ENCODE measurements at regions not wholly inside any gene's neighbourhood (a gene's known extent, or its start where the extent isn't known, plus 50 kb on each side); places are given as distances from the start of the nearest gene placed in this dataset.
"Not testable (repeated sequence)": the region's sequence is repeated elsewhere in the genome, so short reads cannot be mapped to it uniquely, and the experiment has no call there.

GRCh38 chr11:49442669-49443068 lies 234.3 kb upstream of the FOLH1 start:
- no peak for DNase-seq (ENCODE audit: low read depth)

DNA sequence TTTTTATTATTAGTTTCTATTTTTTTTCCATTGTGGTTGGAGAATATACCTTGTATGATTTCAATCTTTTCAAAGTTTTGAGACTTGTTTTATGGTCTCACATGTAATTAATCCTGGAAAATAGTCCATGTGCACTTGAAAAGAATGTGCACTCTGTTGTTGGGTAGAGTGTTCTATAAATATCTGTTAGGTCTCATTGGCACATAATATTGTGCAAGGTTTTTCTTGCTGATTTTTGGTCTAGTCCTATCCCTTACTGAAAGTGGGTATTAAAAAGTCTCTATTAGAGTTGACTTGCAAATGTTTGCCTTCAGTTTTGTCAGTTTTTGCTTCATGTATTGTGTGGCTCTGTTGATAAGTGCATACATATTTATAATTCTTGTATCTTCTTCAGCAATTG lies 231.5 kb upstream of the FOLH1 start:
- not testable (repeated sequence) for DNase-seq (ENCODE audit: low read depth)

DNA sequence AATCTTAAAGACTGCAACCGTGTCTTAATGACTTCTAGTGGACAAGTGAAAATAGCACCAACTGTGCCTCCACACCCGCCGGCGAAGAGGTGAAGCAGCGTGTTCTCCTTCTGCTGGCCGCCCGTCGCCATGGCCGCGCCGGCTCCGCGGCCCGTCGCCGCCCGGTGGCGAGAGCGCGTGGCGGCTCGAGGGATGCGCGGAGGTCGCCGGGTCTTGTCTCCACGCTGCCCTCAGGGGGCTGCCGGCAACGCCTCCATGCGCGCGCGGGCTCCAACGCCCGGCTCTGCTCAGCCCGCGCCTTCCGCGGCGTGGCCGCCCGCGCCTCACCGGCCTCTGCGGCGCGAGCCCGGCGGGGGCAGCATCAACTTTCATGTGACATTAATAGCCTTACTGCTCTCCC lies 225.9 kb upstream of the FOLH1 start:
- DNase-seq (ENCODE audit: low read depth): not testable (repeated sequence)

DNA sequence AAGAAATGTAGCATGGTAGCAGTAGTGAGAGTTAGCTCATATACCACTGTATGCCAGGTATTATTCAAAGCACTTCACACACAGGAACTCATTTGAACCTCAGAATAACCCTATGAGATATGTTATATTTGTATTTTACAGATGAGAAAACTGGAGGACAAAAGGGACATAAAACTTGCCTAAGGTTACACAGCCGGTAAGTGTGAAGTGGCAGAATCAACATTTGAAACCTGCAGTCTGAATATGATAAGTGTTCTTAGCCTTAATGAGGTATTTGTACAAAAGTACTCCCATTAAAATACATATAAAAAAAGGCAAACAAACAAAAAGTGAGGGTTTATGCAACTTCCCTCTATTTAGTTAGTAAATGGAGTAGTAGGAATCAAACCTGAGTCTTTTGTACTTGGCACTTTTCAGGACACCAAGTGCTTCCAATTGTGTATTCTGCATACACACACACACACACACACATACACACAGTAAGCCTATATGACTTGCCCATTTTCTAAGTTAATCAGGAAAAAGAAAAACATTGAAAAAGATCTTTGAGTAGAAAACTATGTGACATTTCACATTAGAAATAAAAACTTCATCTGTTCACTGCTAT lies 223.9 kb upstream of the FOLH1 start:
- no peak for DNase-seq (ENCODE audit: low read depth)

DNA sequence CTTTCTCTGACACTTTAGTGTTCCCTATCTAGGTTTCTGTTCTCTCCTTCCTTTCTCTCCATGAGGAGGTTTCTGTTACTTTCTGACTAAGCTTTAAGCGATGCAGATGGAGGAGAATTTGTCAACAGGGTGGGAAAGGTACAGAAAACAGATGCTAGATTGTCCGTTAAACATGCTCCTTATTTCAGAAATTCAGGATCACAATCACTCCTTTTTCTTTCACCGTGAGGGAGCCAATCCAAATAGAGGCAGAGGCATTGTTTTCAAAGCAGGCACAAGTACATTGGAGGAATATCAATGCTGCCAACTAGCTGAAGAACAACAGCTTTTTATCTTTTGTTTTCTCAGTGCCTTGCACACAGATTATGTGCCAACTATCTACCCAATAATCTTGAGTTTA lies 215.7 kb upstream of the FOLH1 start:
- DNase-seq (ENCODE audit: low read depth): no peak

DNA sequence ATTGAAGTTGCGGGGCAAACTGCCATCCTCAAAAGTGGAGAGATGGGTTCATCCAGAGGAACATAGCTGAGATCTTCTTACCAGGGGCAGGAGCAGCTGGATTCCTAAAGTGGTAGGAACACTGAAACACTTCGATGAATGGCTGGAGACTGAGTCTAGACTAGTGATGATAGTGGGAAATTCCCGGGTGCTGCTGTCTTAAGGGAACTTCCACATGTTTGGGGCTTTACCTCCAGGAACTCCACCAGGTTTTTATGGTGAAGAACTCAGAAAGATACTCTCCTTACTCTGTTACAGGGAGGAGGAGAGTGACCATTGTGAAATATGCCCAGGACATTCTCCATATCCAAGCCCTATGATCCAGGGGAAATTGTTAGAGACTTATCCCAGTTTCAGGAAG lies 210.5 kb upstream of the FOLH1 start:
- DNase-seq (ENCODE audit: low read depth): not testable (repeated sequence)

- DNase-seq (ENCODE audit: low read depth): no peak
Observed at GRCh38 chr11:49405743-49406142, 197.3 kb upstream of the FOLH1 start.

DNA sequence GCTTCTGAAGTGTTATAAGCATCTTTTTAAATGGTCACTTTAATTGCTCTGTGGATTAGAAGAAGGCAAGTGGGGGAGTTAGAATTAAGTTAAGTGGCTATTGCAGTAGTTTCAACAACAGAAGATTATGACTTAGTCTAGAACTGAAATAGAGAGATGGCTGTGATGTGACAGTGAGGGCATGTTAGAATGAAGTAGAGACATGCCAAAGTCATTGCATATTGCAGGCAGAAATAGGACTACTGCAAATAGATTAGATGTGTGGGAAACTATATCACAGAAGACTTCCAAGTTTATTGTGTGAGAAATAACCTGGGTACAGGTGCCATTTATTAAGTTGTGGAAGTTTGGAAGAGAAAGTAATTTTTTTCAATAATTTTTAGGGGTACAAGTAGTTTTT lies 187.4 kb upstream of the FOLH1 start:
- not testable (repeated sequence) for DNase-seq (ENCODE audit: low read depth)

DNA sequence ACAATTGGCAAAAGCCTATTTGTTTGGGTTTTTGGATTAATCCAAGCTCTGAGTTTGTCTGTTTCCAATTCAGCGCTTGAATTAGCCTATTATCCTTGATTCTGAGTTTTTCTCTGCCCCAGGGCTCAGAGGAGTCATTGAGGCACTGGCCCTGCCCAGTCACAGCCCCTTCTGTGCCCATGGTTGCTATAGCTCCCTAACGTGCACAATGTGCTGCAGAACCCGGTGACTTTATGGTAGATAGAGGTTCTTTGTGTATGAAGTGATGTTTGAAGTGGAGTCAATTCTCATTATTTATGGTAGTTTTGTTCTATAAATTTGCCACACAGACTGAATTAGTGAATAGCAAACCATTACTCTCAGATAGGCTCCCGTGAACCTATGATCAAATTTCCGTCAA lies 182.0 kb upstream of the FOLH1 start:
- not testable (repeated sequence) for DNase-seq (ENCODE audit: low read depth)

GRCh38 chr11:49389149-49389548 lies 180.7 kb upstream of the FOLH1 start:
- not testable (repeated sequence) for DNase-seq (ENCODE audit: low read depth)

DNA sequence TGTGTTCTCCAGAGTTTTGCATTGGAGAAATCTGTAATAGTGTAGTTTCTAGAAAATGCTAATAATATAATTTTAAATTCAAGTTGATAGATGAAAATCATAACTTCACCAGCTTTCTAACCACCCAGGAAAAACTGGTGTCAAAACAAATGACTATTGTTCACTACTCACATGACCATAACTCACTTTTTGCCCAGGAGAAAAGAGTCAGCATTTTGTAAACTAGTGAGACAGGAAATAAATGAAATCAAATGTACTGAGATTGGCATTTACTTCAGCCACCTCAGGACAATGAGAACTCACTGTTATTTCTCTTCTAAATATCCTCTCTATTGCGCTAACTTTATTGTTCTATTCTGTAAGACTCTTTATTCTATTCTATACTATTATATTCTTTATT lies 176.0 kb upstream of the FOLH1 start:
- not testable (repeated sequence) for DNase-seq (ENCODE audit: low read depth)

DNA sequence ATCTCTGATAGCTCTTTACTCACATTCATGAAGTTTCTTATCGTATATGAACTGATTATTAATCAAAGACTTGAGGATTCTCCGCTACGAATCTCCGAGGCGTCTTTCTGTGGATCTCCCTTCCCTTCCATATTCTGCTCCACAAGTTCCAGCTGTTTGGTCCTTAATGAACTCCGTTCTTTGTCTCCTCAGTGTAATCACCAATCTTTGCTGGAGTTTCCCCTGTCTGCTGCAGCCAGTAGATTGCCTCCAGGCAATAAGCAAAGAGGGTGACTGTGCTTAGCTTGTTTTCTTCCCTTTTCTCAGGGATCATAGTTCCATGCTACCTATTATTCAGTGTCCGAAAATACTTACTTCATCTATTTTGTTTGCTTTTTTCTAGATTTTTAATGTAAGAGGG lies 169.6 kb upstream of the FOLH1 start:
- no peak for DNase-seq (ENCODE audit: low read depth)

- peak; percentile 2 for DNase-seq (ENCODE audit: low read depth)
Observed at GRCh38 chr11:49373866-49374265, 165.5 kb upstream of the FOLH1 start.

DNA sequence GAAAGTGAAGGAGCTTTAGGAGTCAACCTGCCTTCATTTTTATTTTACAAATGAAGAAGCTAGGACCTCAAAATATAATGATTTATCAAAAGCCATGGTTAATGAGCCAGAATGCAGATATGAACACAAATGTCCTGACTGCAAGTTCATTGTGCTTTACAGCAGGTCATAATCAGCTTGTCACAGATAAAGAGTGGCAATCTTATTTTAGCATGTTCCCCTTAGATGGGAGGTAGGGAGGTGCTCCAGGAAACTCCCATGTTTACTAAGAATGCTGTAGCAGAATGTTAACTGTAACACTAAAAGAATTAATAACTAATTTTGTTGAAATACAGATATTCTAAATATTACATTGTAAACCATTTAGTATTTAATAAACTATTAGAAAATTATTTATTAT lies 165.0 kb upstream of the FOLH1 start:
- not testable (repeated sequence) for DNase-seq (ENCODE audit: low read depth)

DNA sequence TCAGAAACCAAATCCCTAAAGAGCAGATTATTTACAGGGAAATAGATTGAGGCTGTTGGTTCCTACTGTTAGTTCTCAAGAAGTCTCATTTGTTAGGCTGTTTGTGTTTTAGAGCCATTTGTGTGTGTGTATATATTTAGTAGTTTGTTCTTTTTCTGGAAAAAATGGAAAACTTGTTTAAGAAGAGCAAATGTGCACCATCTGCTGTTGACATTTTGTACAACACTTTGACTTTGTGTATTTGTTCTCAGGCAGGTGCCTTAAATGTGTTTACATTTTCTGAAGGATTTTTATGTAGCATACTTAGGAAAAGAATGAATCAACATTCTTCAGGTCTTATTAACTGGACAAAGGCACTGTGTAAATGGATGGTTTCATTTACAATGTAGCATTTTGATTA lies 163.7 kb upstream of the FOLH1 start:
- DNase-seq (ENCODE audit: low read depth): not testable (repeated sequence)

DNA sequence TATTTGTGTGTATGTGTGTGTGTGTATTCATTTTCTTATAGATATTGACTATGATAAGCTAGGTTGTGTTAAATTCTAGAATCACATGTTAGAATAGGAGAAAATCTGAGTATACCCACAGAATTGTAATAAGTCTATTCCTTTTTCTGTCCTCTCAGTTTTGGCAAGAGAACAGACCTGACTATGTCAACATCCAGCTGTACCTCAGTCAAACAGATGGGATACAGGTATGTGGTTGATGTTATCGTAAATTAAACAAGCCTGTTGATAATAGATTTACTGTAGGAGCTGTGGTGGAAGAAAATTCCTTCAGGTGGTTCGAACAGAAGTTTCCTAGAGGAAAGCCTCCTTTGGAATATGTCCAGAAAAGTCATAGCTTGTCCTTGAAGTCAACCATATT lies 160.2 kb upstream of the FOLH1 start:
- not testable (repeated sequence) for DNase-seq (ENCODE audit: low read depth)

GRCh38 chr11:49365375-49365774 lies 157.0 kb upstream of the FOLH1 start:
- not testable (repeated sequence) for DNase-seq (ENCODE audit: low read depth)

GRCh38 chr11:49362994-49363393 lies 154.6 kb upstream of the FOLH1 start:
- not testable (repeated sequence) for DNase-seq (ENCODE audit: low read depth)

DNA sequence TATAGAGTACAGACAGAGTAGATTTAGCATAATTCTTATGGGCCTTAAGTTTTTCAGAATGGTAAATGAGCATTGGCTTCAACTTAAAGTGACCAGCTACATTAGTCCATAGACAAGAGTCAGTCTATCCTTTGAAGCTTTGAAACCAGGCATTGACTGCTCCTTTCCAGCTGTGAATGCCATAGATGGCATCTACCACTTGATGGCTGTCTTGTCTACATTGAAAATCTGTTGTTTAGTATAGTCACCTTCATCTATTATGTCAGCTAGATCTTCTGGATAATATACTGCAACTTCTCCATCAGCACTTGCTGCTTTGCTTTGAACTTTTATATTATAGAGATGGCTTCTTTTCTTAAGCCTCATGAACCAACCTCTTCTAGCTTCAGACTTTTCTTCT lies 146.1 kb upstream of the FOLH1 start:
- DNase-seq (ENCODE audit: low read depth): not testable (repeated sequence)

DNA sequence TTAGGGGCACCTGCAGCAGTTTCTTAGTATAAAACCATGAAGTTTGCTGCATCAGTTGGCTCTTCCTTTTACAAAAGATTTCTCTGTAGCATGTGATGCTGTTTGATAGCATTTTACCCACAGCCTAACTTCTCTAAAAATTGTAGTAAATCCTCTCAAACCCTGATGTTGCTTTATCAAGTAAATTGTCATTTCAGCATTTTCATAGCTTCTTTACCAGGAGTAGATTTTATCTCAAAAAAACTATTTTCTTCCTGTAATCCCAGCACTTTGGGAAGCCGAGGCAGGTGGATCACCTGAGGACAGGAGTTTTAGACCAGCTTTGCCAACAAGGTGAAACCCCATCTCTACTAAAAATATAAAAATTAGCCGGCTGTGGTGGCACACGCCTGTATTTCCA lies 144.5 kb upstream of the FOLH1 start:
- not testable (repeated sequence) for DNase-seq (ENCODE audit: low read depth)

DNA sequence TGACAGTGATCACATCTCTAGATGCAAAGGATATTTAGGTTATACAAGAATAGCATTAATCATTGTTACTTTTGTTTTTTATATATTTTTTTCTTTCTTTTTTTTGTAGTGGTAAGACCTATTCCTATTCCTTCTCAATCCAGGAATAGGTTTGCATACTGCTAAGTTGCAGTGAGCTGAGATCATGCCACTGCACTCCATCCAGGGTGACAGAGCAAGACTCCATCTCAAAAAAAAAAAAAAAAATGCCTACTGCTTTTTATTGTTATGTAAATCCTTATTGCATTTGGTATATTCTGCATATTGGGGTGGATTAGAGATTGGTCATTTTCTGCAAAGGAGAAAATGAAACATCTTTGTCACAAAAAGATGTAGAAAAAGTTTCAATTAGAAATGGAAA lies 138.2 kb upstream of the FOLH1 start:
- not testable (repeated sequence) for DNase-seq (ENCODE audit: low read depth)

DNA sequence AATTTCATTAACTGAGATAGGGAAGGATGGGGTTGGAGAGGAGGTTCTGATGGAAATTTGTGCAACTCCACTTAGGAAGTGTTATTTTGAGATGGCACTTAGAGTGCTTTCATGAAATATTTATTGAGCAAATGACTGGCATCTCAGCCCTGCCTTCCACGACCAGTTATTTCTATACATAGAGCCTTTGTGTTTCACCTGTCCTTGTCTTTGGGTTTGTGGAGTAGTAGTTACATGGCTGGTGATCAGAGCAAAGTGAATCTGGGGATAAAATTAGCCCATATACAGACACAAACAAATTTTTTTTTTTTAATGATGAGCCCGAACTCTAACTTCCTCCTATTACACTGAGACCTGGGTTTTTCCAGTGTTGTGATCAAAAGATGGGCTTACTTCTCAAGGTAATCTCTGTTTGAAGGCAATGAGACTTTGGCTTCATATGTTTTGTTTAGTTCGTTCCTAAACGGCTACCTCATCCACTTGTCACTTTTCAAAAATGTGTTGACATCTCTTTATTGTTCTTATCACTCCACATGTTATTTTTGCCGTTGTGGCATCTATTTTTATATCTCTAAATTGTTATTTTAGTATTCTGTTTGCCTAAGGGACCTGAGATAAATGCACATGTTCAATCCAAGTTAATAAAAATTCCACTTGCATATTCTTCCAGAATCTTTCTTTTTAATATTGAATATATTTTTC lies 120.2 kb upstream of the FOLH1 start:
- DNase-seq (ENCODE audit: low read depth): not testable (repeated sequence)

- DNase-seq (ENCODE audit: low read depth): not testable (repeated sequence)
Observed at GRCh38 chr11:49327766-49328165, 119.4 kb upstream of the FOLH1 start.

GRCh38 chr11:49326651-49327050 lies 118.2 kb upstream of the FOLH1 start:
- not testable (repeated sequence) for DNase-seq (ENCODE audit: low read depth)

Measured in stromal cell of bone marrow (primary cell).